ENCODE measurements at regions not wholly inside any gene's neighbourhood (a gene's known extent, or its start where the extent isn't known, plus 50 kb on each side); places are given as distances from the start of the nearest gene placed in this dataset.

DNA sequence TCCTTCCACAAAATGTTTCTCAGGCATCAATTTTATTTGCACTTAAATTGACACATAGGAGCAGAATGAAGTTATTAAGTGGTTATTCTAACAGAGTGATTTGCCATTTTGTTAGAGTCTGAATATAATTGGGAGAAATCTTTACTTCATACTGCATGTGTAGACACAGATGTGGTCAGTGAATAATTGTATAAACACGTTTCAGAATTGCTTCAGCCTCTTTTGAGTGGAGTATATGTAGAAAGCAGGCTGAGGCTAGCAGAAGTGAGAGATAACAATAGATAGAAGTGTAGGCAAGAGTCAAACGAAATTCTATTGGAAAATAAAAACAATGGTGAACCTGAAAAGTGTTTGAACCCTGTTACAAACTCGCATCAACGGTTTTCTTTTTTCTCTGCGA lies 270.7 kb downstream of the TMEM167A start:
- DNase-seq (ENCODE audit: low read depth), result no peak

DNA sequence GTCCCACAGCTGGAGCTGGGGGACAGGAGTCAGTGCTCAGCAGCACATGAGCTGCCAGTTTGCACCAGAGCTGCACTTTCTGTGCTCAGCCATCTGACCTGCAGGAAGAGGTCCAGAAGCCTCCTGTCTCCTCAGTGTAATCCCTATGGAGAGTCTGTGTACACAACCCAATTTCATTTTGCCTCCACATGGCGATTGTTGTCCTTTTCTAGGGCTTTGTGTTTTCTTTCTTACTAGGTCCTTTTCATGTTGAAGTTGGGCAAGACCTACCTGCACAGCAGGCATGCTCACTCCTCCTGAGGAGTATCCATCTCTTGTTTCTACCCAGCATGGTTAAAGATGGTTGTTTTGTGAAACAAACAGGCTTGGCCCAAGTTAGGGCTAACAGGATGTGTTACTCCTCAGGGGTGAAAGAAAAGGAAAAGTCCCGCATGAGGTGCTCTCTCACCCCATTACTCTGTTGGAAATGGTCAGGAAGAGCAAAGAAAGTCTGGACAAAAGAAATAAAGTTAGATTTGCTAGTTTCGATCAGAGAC lies 273.0 kb downstream of the TMEM167A start:
- DNase-seq (ENCODE audit: low read depth), result no peak

GRCh38 chr5:82802954-82803353 lies 274.2 kb downstream of the TMEM167A start:
- DNase-seq (ENCODE audit: low read depth), result no peak

- DNase-seq (ENCODE audit: low read depth), result no peak
These were observed 276.4 kb downstream of the TMEM167A start for GRCh38 chr5:82800826-82801225.

DNA sequence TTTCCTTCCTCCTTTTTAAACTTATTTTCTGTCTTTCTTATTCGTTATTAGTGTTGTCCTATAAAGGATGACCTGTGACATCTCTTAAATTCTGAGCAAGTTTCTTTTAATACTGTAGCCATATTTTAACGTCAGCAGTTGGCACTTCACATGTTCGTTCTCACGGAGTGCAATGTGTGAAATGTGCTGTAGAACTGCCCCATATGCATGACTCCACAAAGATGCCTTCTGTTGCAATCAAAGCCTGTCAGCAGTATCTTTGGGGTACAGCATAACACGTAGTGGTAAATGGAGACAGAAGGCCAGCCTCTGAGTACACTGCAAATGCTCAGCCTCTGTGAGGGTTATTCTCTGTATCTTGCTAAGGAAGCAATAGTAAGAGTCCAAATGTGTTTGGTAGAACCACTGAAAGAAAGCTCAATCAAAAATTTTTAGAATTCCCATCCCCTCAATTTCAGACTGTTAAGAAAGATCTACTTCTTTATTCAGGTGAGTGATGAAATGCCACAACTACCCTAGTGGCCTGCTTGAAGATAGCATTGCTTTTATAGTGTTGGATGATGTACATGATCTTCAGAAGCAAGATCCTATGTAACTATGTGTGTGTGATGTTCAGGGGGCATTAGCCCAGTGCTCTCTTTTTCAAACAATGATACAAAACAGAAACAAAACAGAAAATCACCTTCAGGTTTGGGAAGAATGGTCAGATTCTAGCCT lies 277.7 kb downstream of the TMEM167A start:
- DNase-seq (ENCODE audit: low read depth), result no peak

DNA sequence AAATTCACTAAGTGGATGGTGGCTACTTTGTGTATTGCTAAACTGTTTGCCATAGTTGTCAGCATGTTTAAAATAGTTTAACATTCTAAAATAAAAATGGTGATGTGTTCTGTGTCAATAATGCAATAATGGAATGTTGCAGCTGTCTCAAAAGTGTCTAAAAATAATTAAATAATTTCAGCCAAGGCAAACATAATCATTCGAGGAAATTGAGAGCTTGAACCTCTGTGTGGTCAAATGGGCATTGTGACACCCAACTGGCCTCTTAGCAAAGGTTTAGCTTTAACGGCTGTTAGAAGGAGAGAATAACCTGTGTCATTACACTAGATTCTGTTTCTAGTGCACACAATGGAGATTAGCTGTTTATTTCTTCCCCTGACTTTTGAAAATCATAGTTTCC lies 278.5 kb downstream of the TMEM167A start:
- DNase-seq (ENCODE audit: low read depth), result no peak

DNA sequence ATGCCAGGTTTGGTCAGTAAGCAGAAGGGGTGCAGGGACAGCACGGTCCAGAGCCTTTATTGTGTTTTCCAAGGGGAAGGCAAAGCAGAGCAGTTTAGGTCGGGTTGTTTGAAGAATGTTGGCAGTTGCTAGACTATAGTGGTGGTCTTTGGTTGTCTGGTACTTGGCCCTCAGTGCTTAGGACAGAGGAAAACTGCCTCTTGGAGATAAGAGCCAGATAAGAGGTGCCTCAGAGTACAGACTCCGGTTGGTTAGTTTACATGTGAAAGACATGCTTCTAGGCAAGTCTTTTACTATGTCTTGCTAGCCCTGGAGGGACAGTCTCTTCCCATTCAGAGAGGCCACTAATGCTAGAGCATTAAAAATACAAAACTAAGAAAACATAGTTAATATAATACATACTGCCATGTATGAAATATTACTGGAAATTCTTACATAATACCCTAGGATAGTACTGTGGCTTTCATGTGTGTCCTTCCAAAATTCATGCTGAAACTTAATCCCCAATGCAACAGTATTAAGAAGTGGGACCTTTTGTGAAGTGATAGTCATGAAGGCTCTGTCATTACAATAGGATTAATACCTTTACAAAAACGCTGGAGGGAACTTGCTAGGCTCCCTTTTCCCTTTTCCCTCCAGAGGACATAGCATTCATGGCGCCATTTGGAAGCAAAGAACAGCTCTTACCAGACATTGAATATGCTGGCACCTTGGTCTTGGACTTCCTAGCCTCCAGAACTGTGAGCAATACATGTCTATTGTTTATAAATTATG lies 280.4 kb downstream of the TMEM167A start:
- DNase-seq (ENCODE audit: low read depth), result no peak

DNA sequence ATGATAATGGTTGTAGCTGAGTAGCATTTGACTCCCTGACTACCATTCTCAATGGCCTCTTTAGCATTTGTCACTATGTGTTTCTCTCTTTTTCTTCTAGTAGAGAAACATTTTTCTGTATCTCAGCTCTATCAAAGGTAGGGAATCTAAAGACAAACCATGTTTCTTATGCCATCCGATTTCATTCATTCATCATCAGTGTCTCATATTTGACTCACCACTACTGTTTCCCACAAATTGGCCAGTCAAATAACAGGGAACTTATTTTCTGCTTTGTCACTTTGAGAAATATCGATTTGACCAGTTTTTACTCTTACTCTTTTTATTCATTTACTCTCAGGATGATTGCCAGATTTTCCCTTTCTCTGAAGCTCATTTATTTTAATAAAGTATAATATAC lies 282.3 kb downstream of the TMEM167A start:
- DNase-seq (ENCODE audit: low read depth), result no peak

GRCh38 chr5:82793808-82794419 lies 283.3 kb downstream of the TMEM167A start:
- no peak for DNase-seq (ENCODE audit: low read depth)

DNA sequence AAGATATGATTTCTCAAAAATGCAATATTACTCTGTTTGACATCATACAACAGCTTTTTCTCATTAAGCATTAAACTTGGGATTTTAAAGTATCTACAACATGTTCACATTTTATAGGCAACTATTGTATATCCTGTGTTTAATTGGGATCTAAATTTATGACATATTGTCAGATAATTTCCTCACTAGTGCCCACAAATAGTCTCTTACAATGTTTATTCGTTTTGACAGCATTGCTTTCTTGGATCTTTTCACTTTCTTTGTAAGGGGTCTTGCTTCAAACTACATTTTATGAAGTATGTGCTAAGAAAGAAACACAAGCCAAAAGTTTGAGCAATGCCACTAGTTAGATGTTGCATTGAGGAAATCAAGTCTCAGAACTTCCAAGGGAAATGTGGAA lies 285.1 kb downstream of the TMEM167A start:
- DNase-seq (ENCODE audit: low read depth), result no peak

- no peak for DNase-seq (ENCODE audit: low read depth)
These were observed 288.1 kb downstream of the TMEM167A start for GRCh38 chr5:82789095-82789494.

DNA sequence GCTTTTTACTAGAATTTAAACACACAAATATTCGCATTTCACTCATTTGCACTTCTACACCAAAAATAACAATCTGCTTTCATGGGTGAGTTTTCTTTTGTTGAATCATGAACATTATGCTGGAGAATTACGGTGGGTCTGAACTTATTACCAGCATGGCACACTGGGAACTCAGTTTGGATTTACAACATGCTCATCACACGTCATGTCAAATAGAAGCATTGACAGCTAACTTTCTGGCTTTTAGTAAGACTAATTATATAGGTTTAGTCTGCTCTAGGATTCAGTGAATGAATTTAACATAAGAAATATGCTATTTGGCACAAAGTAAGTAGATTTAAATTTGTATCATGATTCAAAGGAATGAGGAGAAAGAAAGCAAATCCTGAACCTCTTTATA lies 290.4 kb downstream of the TMEM167A start:
- no peak for DNase-seq (ENCODE audit: low read depth)

DNA sequence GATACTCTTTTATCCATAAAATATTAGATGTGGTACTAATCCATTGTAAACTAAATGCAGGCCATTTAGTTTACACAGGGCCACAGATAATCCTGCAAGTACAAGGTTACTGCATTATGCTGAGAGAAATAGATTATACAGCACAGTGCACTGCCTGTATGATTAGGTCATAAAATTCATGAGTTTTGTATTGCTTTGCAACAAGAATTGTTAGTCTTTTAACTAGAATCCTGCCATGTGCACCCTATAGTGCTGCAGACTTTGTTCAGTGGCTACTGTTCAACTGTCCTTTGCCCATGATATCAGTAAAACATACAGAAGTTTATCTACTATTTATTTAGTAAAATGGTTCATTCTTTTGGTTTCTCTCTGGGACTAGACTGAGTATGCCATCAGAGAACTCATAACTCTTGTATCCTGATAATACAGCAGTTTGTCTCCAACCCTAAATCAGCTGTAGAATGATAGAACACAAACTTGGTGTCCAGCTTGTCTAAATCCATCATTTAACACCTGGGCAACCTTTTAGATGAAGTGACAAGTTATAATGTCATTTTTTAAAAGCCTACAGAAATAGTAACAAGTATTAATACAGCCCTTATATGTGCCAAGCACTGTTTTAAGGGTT lies 291.2 kb downstream of the TMEM167A start:
- no peak for DNase-seq (ENCODE audit: low read depth)

GRCh38 chr5:82785456-82785855 lies 291.7 kb downstream of the TMEM167A start:
- no peak for DNase-seq (ENCODE audit: low read depth)

GRCh38 chr5:82784521-82784920 lies 292.7 kb downstream of the TMEM167A start:
- no peak for DNase-seq (ENCODE audit: low read depth)

DNA sequence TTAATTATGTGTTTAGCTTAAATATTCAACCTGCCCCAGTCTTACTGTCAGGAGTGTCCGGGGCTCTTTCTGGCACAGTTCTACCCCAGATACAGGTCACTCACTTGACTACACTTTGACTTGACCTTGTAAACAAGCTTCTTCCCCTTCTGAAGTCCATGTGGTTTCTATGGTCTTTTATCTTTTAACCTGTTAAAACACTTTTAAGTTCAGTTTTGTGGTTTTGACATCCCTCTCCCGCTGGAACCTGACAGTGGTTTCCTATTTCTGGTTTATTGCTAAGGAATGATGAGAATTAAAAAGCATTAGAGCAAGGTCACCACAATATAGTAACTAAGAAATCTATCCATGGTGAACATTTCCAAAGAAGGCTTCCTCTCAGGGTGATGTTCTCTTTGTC lies 300.1 kb downstream of the TMEM167A start:
- DNase-seq (ENCODE audit: low read depth), result no peak

DNA sequence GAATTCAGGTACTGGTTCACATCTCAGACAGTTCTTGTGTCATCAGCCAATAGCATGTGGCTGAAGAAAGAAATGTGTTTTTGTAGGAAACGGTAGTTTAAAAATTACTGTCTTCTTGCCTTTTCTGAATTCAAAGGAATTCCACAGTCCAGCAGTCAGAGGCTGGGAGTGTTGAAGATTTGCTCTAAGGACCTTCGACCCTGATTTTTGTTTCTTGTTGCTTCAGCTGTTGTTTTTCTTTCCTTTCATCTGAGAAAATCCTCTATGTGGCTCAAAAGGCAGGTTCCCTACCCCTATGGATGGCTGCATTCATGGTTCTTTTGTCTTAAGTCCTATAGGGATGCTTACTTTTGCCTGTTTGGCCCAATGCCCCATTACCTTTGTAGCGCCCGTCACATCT lies 304.9 kb downstream of the TMEM167A start:
- DNase-seq (ENCODE audit: low read depth), result no peak

- DNase-seq (ENCODE audit: low read depth), result no peak
These were observed 311.0 kb downstream of the TMEM167A start for GRCh38 chr5:82766206-82766605.

DNA sequence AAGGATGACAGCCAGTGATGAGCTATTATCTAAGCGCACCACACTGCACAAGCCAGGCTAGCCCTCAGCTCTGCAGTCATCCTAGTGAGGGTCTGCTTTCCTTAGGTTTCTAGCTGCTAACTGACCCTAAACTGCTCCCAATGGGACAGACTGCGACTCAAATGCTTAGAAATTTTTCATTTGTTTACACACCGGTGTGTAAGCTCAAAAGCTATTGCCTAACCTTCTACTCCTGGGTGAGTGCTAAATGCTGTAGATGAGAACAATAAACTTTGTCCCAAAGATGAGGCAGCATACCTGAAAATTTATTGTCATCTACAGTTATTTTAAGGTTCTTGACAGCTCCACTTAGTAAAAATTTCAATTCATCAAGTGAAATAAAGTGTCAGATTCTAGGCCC lies 311.4 kb downstream of the TMEM167A start:
- no peak for DNase-seq (ENCODE audit: low read depth)

DNA sequence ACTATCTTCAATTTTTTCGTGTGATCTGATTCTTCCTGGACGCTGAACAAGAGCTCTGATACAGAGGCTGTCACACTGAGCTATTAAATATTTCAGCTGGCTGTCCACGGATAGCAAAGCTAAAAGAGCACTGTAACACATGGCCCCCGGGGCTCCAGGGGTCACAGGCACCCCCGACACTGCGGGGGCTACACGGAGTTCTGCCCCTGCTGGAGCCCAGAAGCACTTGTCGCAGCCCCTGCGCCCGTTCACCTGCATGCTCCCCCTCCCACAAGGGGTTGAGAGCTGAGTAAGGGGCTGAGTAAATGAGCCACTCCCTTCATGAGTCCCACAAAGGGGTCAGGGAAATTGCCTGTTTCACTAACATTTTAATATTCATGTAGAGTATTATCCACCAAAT lies 316.3 kb downstream of the TMEM167A start:
- DNase-seq (ENCODE audit: low read depth), result no peak

DNA sequence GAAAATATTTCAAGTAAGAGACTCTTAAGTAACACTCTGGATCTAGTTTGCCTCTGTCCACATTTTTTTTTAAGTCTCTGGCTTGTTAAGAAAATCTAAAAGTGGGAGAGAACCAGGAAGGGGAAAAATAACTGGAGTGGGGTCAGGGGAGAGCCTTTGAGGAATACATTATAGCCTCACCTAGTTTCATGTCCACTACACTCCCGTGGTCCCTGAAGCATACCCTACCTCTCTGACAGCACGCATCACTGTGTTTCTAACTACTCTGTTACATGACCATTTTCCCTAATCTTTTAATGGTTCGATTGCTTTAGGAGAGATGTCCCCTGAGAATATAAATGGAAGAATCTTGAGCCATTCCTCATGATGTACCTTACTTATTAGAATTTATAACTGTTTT lies 318.3 kb downstream of the TMEM167A start:
- DNase-seq (ENCODE audit: low read depth), result no peak

GRCh38 chr5:82754759-82755158 lies 322.4 kb downstream of the TMEM167A start:
- no peak for DNase-seq (ENCODE audit: low read depth)

All from activated T-helper 1 cell treated with Interleukin-2 at 50 U/mL for 16 hours (primary cell).